ENCODE measurements at regions not wholly inside any gene's neighbourhood (a gene's known extent, or its start where the extent isn't known, plus 50 kb on each side); places are given as distances from the start of the nearest gene placed in this dataset.

DNA sequence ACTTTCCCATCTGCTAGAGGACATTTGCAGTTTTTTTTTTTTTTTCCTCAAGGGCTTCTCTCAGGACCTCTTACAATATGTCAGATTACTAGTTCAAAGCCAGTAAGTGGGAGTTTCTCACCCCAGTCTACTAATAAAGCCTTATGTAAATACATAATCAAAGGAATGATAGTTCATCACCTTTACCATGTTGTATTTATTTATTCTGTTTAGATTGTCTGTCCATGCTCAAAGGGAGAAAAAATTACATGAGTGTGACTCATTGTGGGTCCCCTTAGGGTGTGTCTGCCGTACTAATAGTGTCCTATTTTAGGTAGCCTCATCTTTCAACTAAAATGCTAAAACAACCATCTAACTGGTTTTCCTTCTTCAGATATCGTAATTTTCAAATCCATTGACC lies 917.6 kb downstream of the EPHA3 start:
- DNase-seq: no peak
- no peaks in the 10 kb centered on the region for H3K27me3 ChIP-seq (ENCODE audit: control insufficient read depth, insufficient read depth, low read length)
- no peaks in the 10 kb centered on the region for H3K4me1 Mint-ChIP-seq
- peaks cover 0 to 20% (median 7%) of the 10 kb centered on the region in 7 donors for H3K9me3 Mint-ChIP-seq
- no peak overlapping the region for H3K27ac ChIP-seq (ENCODE audit: insufficient read depth, low read length, poor library complexity, severe bottlenecking)
- H3K9me3 ChIP-seq (ENCODE audit: control insufficient read depth in 2 of 2, low read length in 2 of 2): peaks cover 0 to 2% of the 10 kb centered on the region in 2 experiments
- ATAC-seq (ENCODE audit: low read depth in 2 of 2): no peak
- no peaks in the 10 kb centered on the region for H3K4me1 ChIP-seq (ENCODE audit: control insufficient read depth, insufficient read depth, low read length, poor library complexity, severe bottlenecking)
- H3K36me3 ChIP-seq (ENCODE audit: control insufficient read depth, insufficient read depth, low read length): no peaks in the 10 kb centered on the region
- H3K27me3 Mint-ChIP-seq: no peaks in the 10 kb centered on the region
- H3K36me3 Mint-ChIP-seq: no peaks in the 10 kb centered on the region
- no peak overlapping the region for H3K27ac Mint-ChIP-seq
- no peak overlapping the region for H3K4me3 ChIP-seq (ENCODE audit: low read depth, low read length)
- H3K4me3 Mint-ChIP-seq: no peak overlapping the region

DNA sequence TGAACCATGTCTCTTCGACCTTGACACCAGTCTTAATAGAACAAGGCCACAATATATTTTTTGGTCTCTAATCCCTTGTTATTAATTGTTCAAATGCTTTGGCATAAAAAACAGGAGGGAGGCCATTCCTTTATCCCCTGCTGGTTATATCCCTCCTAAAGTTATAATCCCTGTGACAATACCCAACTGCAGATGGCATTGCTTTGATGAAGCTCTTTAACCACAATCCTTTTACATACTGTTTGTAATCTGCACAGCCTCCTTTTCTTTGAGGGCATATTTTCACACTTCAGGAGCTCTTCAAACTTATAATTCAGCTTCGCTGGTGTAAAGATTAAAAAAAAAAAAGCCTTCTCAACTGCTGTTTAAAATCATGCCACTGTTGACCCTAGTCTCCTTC lies 919.0 kb downstream of the EPHA3 start:
- Mint-ChIP-seq H3K27ac (no peak overlapping the region), H3K27me3 (no peaks in the 10 kb centered on the region), H3K9me3 (peaks cover 0 to 21% (median 7%) of the 10 kb centered on the region in 7 donors), H3K4me3 (no peak overlapping the region), H3K36me3 (no peaks in the 10 kb centered on the region), H3K4me1 (no peaks in the 10 kb centered on the region)
- Histone ChIP-seq H3K27me3 (ENCODE audit: control insufficient read depth, insufficient read depth, low read length) (no peaks in the 10 kb centered on the region), H3K4me3 (ENCODE audit: low read depth, low read length) (no peak overlapping the region), H3K9me3 (ENCODE audit: control insufficient read depth in 2 of 2, low read length in 2 of 2) (peaks cover 3 to 5% of the 10 kb centered on the region in 2 experiments), H3K27ac (ENCODE audit: insufficient read depth, low read length, poor library complexity, severe bottlenecking) (no peak overlapping the region), H3K36me3 (ENCODE audit: control insufficient read depth, insufficient read depth, low read length) (no peaks in the 10 kb centered on the region), H3K4me1 (ENCODE audit: control insufficient read depth, insufficient read depth, low read length, poor library complexity, severe bottlenecking) (no peaks in the 10 kb centered on the region)
- no peak for ATAC-seq (ENCODE audit: low read depth in 2 of 2)
- DNase-seq: no peak

DNA sequence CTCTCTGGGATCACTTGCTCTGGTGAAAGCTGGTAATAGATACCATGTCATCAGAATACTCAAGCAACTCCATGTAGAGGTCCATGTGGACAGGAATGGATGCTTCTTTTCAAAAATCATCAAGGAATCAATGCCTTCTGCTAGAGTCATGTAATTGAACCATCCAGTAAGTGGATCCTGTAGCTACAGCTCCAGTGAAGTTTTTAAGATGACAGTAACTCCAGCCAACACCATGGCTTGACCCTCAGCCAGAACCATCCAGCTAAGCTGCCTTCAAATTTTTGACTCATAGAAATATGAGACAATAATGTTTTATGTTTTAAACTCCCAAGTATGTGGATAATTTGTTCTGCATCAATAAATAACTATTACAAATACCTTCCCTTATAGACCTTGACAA lies 923.7 kb downstream of the EPHA3 start:
- no peaks in the 10 kb centered on the region for H3K27me3 Mint-ChIP-seq

DNA sequence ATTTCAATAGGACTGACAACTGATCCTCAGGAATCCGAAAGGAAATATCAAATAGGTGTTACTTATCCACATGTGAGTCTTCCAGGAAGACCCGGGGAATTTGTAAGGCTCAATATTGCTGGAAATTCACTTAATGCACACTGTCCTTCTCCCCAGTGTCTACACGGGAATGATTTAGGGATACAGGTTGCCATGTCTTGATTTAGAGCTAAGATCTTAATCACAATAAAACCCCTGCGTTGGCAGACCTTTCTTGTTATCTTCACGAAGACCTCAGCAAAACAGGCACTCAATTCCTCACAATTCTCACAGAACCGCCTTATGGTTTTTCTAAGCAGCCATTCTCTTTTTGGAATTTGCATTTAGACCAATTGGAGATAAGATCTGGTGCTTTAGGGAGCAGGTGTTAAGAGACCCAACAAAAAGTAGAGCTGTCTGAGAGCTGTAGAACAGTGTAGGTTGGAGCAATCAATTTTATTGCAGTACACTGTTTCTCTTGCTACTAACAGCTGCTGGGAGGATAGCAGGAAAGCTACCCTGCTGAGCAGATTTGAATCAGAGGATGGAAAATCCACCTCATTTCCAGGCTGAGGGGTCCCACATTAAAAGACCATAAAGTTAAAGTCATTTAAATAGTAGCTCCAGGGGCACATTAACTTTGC lies 925.7 kb downstream of the EPHA3 start:
- no peak overlapping the region for H3K27ac ChIP-seq (ENCODE audit: insufficient read depth, low read length, poor library complexity, severe bottlenecking)
- DNase-seq: no peak
- no peaks in the 10 kb centered on the region for H3K27me3 Mint-ChIP-seq
- peaks cover 0 to 27% (median 9%) of the 10 kb centered on the region in 7 donors for H3K9me3 Mint-ChIP-seq
- H3K27me3 ChIP-seq (ENCODE audit: control insufficient read depth, insufficient read depth, low read length): no peaks in the 10 kb centered on the region
- no peaks in the 10 kb centered on the region for H3K4me1 ChIP-seq (ENCODE audit: control insufficient read depth, insufficient read depth, low read length, poor library complexity, severe bottlenecking)
- ATAC-seq (ENCODE audit: low read depth in 2 of 2): no peak
- H3K36me3 Mint-ChIP-seq: no peaks in the 10 kb centered on the region
- H3K9me3 ChIP-seq (ENCODE audit: control insufficient read depth in 2 of 2, low read length in 2 of 2): peaks cover 3% of the 10 kb centered on the region in 2 experiments
- no peak overlapping the region for H3K4me3 Mint-ChIP-seq
- no peaks in the 10 kb centered on the region for H3K36me3 ChIP-seq (ENCODE audit: control insufficient read depth, insufficient read depth, low read length)
- H3K4me3 ChIP-seq (ENCODE audit: low read depth, low read length): no peak overlapping the region
- H3K4me1 Mint-ChIP-seq: no peaks in the 10 kb centered on the region
- H3K27ac Mint-ChIP-seq: no peak overlapping the region

More for the DNA sequence above, 923.7 kb downstream of the EPHA3 start:
- Histone ChIP-seq H3K4me1 (ENCODE audit: control insufficient read depth, insufficient read depth, low read length, poor library complexity, severe bottlenecking) (no peaks in the 10 kb centered on the region), H3K9me3 (ENCODE audit: control insufficient read depth in 2 of 2, low read length in 2 of 2) (peaks cover 3 to 5% of the 10 kb centered on the region in 2 experiments), H3K4me3 (ENCODE audit: low read depth, low read length) (no peak overlapping the region), H3K36me3 (ENCODE audit: control insufficient read depth, insufficient read depth, low read length) (no peaks in the 10 kb centered on the region), H3K27me3 (ENCODE audit: control insufficient read depth, insufficient read depth, low read length) (no peaks in the 10 kb centered on the region), H3K27ac (ENCODE audit: insufficient read depth, low read length, poor library complexity, severe bottlenecking) (no peak overlapping the region)
- DNase-seq: no peak
- Mint-ChIP-seq H3K27ac (no peak overlapping the region), H3K9me3 (peaks cover 0 to 22% (median 7%) of the 10 kb centered on the region in 7 donors), H3K4me1 (no peaks in the 10 kb centered on the region), H3K4me3 (no peak overlapping the region), H3K36me3 (no peaks in the 10 kb centered on the region)
- no peak for ATAC-seq (ENCODE audit: low read depth in 2 of 2)

DNA sequence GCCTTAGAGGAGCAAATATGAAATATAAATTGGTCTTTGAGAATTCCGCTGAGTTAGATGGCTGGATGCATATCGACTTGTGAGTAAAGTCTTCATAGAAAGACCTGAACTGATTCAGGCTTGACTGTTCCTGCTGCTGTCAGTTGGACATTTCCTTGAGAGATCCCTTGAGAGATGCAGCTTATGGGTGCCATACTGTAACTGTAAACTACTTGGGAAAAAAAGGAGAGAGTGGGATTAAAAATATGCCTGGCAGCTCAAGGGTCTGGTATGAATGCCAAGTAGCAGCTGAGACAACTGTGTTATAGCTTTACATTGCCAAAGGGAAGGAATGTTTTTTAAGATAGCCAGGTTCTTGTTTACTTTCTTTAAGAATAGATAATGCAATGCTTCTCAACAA lies 926.6 kb downstream of the EPHA3 start:
- no peaks in the 10 kb centered on the region for H3K27me3 Mint-ChIP-seq
- Histone ChIP-seq H3K4me3 (ENCODE audit: low read depth, low read length) (no peak overlapping the region), H3K4me1 (ENCODE audit: control insufficient read depth, insufficient read depth, low read length, poor library complexity, severe bottlenecking) (no peaks in the 10 kb centered on the region), H3K36me3 (ENCODE audit: control insufficient read depth, insufficient read depth, low read length) (no peaks in the 10 kb centered on the region), H3K27me3 (ENCODE audit: control insufficient read depth, insufficient read depth, low read length) (no peaks in the 10 kb centered on the region), H3K27ac (ENCODE audit: insufficient read depth, low read length, poor library complexity, severe bottlenecking) (no peak overlapping the region), H3K9me3 (ENCODE audit: control insufficient read depth in 2 of 2, low read length in 2 of 2) (peaks cover 3% of the 10 kb centered on the region in 2 experiments)
- no peak overlapping the region for H3K4me3 Mint-ChIP-seq
- no peak for DNase-seq
- no peak for ATAC-seq (ENCODE audit: low read depth in 2 of 2)
- H3K27ac Mint-ChIP-seq: no peak overlapping the region
- H3K36me3 Mint-ChIP-seq: no peaks in the 10 kb centered on the region
- peaks cover 0 to 31% (median 9%) of the 10 kb centered on the region in 7 donors for H3K9me3 Mint-ChIP-seq
- H3K4me1 Mint-ChIP-seq: no peaks in the 10 kb centered on the region

DNA sequence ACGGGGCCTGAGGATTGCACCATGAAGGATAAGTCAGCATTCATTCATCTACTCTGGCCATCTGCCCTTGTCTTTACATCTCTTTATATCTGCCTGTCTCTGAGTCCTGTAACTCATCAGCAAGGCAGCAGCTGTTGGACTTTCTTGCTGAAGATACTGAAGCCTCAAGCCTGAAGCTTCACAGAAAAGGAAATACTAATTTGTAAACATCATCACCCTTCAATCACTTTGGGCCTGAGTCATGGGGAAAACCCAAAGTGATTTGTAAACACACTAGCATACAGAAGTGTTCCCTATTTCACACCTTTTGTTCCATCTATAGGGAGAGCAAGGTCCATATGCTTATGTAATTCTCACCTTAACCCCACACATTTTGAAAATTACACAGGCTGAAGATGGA lies 928.2 kb downstream of the EPHA3 start:
- ATAC-seq (ENCODE audit: low read depth in 2 of 2) (no peak), DNase-seq (no peak)
- H3K36me3 Mint-ChIP-seq: no peaks in the 10 kb centered on the region
- Histone ChIP-seq H3K27me3 (ENCODE audit: control insufficient read depth, insufficient read depth, low read length) (no peaks in the 10 kb centered on the region), H3K36me3 (ENCODE audit: control insufficient read depth, insufficient read depth, low read length) (no peaks in the 10 kb centered on the region), H3K4me3 (ENCODE audit: low read depth, low read length) (no peak overlapping the region), H3K9me3 (ENCODE audit: control insufficient read depth in 2 of 2, low read length in 2 of 2) (peaks cover 3% of the 10 kb centered on the region in 2 experiments), H3K4me1 (ENCODE audit: control insufficient read depth, insufficient read depth, low read length, poor library complexity, severe bottlenecking) (no peaks in the 10 kb centered on the region), H3K27ac (ENCODE audit: insufficient read depth, low read length, poor library complexity, severe bottlenecking) (no peak overlapping the region)
- H3K4me3 Mint-ChIP-seq: no peak overlapping the region
- H3K27me3 Mint-ChIP-seq: no peaks in the 10 kb centered on the region
- no peaks in the 10 kb centered on the region for H3K4me1 Mint-ChIP-seq
- H3K9me3 Mint-ChIP-seq: peaks cover 0 to 31% (median 8%) of the 10 kb centered on the region in 7 donors
- H3K27ac Mint-ChIP-seq: no peak overlapping the region

DNA sequence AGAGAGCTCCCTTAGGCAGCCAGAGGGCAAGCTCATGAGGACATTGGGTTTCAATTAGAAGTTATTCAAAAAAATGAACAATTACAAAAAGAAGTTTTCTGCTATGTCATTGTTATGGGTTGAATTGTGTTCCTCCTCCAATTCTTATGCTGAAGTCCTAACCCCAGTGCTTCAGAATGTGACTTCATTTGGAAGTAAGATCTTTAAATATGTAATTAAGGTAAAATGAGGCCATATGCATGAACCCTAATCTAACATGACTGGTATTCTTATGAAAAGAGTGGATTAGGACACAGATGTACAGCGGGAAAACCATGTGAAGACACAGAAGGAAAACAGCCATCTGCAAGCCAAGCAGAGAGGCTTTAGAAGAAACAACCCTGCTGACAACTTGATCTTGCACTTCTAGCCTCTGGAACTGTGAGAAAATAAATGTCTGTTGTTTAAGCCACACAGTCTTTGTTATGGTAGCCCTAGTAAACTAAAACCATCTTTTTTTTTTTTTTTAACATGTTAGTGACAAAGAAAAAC lies 929.6 kb downstream of the EPHA3 start:
- Mint-ChIP-seq H3K9me3 (peaks cover 0 to 27% (median 7%) of the 10 kb centered on the region in 7 donors), H3K27me3 (no peaks in the 10 kb centered on the region), H3K4me1 (no peaks in the 10 kb centered on the region), H3K36me3 (no peaks in the 10 kb centered on the region), H3K4me3 (no peak overlapping the region), H3K27ac (no peak overlapping the region)
- Histone ChIP-seq H3K4me3 (ENCODE audit: low read depth, low read length) (no peak overlapping the region), H3K27me3 (ENCODE audit: control insufficient read depth, insufficient read depth, low read length) (no peaks in the 10 kb centered on the region), H3K4me1 (ENCODE audit: control insufficient read depth, insufficient read depth, low read length, poor library complexity, severe bottlenecking) (no peaks in the 10 kb centered on the region), H3K36me3 (ENCODE audit: control insufficient read depth, insufficient read depth, low read length) (no peaks in the 10 kb centered on the region), H3K9me3 (ENCODE audit: control insufficient read depth in 2 of 2, low read length in 2 of 2) (no peaks in the 10 kb centered on the region), H3K27ac (ENCODE audit: insufficient read depth, low read length, poor library complexity, severe bottlenecking) (no peak overlapping the region)
- ATAC-seq (ENCODE audit: low read depth in 2 of 2): no peak
- DNase-seq: no peak

DNA sequence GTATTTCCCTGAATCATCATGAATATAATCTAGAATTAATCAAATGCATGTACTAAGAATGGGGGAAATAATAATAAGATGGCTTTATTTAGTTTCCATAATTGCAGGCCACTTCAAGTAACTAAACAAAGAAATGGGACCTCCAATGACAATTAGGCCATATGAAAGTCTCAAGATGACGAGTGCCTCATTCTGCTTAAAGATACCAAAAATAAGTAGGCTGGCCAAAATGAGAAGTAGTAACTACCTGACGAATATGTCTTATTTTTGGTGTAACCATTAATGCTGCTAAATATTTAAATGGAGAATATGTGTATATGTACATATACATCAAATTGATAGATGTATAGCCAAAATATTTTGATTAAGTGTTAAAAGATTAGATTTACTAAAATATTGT lies 932.6 kb downstream of the EPHA3 start:
- no peaks in the 10 kb centered on the region for H3K27me3 ChIP-seq (ENCODE audit: control insufficient read depth, insufficient read depth, low read length)
- Mint-ChIP-seq H3K36me3 (no peaks in the 10 kb centered on the region), H3K27me3 (no peaks in the 10 kb centered on the region), H3K9me3 (peaks cover 0 to 23% (median 3%) of the 10 kb centered on the region in 7 donors), H3K4me3 (no peak overlapping the region), H3K4me1 (no peaks in the 10 kb centered on the region), H3K27ac (no peak overlapping the region)
- no peak for ATAC-seq (ENCODE audit: low read depth in 2 of 2)
- H3K27ac ChIP-seq (ENCODE audit: insufficient read depth, low read length, poor library complexity, severe bottlenecking): no peak overlapping the region
- no peak for DNase-seq
- H3K9me3 ChIP-seq (ENCODE audit: control insufficient read depth in 2 of 2, low read length in 2 of 2): no peaks in the 10 kb centered on the region
- H3K4me3 ChIP-seq (ENCODE audit: low read depth, low read length): no peak overlapping the region
- no peaks in the 10 kb centered on the region for H3K36me3 ChIP-seq (ENCODE audit: control insufficient read depth, insufficient read depth, low read length)
- no peaks in the 10 kb centered on the region for H3K4me1 ChIP-seq (ENCODE audit: control insufficient read depth, insufficient read depth, low read length, poor library complexity, severe bottlenecking)

Data from CD4-positive, CD25-positive, alpha-beta regulatory T cell (primary cell).